ENCODE measurements at regions not wholly inside any gene's neighbourhood (a gene's known extent, or its start where the extent isn't known, plus 50 kb on each side); places are given as distances from the start of the nearest gene placed in this dataset.
"Not testable (repeated sequence)": the region's sequence is repeated elsewhere in the genome, so short reads cannot be mapped to it uniquely, and the experiment has no call there.

- DNase-seq, result no peak
Measured at GRCh38 chr14:89485264-89485663, 68.2 kb upstream of the FOXN3 start.

DNA sequence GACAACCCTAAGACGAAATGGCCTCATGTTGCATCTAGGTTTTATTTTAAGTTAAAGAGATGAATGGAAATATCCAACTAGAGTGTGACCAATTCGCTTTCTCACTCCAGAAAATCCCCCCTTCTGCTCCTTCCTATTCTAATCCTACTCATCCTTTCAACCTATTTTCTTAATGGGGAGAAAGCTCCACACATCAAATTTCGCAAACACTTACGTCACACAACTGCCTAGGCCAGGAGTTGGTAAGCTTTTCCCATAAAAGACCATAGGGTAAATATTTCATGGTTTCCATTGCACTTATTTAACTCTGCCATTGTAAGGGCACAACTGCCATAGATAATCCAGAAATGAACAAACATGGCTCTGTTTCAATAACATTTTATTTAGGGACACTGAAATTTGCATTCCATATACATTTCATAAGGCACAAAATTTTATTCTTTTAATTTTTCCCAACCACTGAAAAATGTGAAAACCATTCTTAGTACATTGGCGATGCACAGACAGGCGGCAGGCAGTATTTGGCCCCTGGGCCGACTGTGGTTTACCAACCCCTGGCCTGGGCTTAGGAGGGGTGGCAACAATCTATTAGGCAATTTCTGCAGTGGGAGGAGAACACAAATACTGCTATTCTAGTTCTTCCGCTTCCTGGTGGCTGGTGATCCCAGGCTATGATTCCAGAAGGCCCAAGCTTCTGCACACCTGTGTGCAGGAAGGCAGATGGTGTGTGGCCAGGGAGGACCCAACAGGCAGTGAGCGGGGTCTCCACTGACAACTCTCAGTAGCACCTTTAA, 67.2 kb upstream of the FOXN3 start:
- DNase-seq, result no peak

DNA sequence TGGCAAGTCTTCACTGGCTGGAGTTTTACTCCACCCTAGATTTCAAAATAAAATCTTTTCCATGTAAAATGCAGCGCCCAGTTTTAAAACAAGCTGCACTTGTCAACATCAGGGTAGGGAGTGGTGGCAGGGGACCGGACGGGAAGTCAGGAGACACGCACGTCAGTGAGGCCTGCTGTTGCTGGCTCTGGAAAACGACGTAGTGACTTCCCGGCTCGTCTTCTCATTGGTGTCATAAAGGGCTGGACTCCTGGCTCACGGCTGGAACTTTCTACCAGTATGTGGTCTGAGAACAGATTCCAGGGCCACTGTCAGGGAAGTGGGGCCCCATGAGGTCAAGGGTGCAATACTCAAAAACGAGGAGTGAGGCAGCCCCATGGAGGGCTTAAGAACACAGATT, 64.2 kb upstream of the FOXN3 start:
- no peak for DNase-seq

- DNase-seq, result no peak
Measured at GRCh38 chr14:89480278-89480677, 63.2 kb upstream of the FOXN3 start.

DNA sequence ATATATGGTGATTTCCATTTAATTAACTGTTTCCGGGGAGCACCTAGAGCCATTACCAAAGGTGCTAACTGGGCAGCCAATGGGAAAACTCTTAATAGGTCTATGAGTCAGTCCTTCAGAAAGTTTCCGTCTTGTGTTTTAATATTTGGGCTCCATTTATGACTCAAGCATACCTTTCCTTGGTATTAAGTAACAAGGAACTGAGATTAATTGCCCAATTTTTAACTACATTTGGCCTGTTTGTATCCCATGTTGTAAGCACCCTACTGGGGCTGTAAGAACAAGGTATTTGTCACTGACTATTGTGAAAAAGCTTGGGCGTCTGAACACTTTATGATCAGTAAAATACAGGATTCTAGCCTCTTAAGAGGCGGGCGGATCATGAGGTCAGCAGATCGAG, 62.8 kb upstream of the FOXN3 start:
- no peak for DNase-seq

GRCh38 chr14:89477391-89477790, 60.4 kb upstream of the FOXN3 start:
- no peak for DNase-seq

- DNase-seq, result no peak
Measured at GRCh38 chr14:89476354-89476896, 59.4 kb upstream of the FOXN3 start.

- DNase-seq, result no peak
Measured at GRCh38 chr14:89474464-89474863, 57.4 kb upstream of the FOXN3 start.

- DNase-seq, result no peak
Measured at GRCh38 chr14:89473989-89474388, 57.0 kb upstream of the FOXN3 start.

GRCh38 chr14:89473569-89473968, 56.5 kb upstream of the FOXN3 start:
- no peak for DNase-seq

GRCh38 chr14:89470401-89470800, 53.4 kb upstream of the FOXN3 start:
- DNase-seq, result no peak

GRCh38 chr14:89469210-89470198, 52.5 kb upstream of the FOXN3 start:
- DNase-seq, result no peak

DNA sequence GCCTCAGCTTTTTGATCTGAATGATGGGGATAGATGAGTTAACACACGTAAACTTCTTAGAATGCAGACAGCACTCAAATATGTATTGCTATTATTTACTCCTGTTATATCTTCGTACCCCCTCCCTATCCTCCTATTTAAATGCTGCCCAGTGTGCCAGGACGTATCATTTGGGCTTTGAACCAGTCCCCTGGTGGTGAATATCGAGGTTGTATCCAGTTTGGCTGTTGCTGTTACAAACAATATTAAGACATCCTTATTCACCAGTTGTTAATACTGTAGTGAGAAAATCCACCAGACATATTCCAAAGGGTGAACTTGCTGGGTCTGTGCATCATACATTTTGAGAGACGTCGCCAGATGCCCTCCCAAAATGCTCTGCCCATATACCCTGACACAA, 51.5 kb upstream of the FOXN3 start:
- no peak for DNase-seq

DNA sequence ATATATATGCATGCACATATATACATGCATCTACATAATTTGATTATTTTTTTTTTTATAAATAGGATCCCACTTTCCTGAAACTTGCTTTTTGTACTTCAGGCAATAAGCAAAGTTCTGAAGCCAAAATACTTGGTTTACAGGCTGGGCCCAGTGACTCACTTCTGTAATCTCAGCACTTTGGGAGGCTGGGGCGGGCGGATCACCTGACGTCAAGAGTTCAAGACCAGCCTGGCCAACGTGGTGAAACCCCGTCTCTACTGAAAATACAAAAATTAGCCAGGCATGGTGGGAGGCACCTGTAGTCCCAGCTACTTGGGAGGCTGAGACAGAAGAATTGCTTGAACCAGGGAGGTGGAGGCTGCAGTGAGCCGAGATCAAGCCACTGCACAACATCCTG, 51.0 kb upstream of the FOXN3 start:
- DNase-seq, result not testable (repeated sequence)

DNA sequence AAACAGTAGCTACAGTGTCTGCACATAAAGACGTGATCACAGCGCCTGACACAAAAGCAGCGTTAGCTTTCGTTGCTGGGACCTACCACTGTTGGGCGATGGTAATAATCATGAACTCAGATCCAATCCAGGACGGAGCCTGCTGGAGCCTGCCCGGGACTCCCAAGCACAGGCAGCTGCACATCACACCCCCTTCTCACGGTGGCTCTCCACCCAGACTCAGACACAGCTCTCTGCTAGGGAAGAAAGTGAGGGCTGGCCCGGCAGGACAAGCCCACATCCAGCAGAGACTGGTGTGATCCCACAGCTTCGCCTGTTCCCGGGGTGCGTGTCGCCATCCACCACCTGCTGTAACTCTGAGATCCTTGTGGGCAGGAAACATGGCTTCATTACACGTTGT, 49.9 kb upstream of the FOXN3 start:
- no peak for DNase-seq
